HEK293 (cell line): ENCODE measurements at regions not wholly inside any gene's neighbourhood (a gene's known extent, or its start where the extent isn't known, plus 50 kb on each side); places are given as distances from the start of the nearest gene placed in this dataset.

Experiments
- CTCF ChIA-PET: fragments of 350-600 bp; formaldehyde crosslinking; extraction: SDS; loops from one replicate; lab custom pipeline; 2021; ENCODE audit warnings: antibody characterized with exemption; lab: Yijun Ruan, JAX
- POLR2A ChIA-PET: fragments of 300-600 bp; formaldehyde crosslinking; extraction: SDS; loops from one replicate; lab custom pipeline; 2020; ENCODE audit warnings: antibody characterized with exemption, inconsistent platforms; lab: Yijun Ruan, JAX
- H3K27ac ChIP-seq: fragments of 200-500 bp; sonication (Bioruptor generic); 2 replicates; pipeline ENCODE4 v1.5.1; 2014; ENCODE audit warnings: low read depth, low read length, control low read depth, inconsistent platforms; ENCODE audit errors: extremely low read depth
- H3K36me3 ChIP-seq, 2 experiments: fragments of 200-500 bp in 1 of 2; sonication (Bioruptor generic) in 1 of 2; 1 replicate in 1 of 2; 2 replicates in 1 of 2; pipeline ENCODE4 v1.5.1; 2014 to 2017; ENCODE audit warnings: inconsistent platforms in 2 of 2, low read length in 2 of 2; ENCODE audit not compliant: control insufficient read depth in 2 of 2, insufficient read depth in 1 of 2
- H3K4me1 ChIP-seq: fragments of 200-500 bp; sonication (Bioruptor generic); 2 replicates; pipeline ENCODE4 v1.5.1; 2014; ENCODE audit warnings: mild to moderate bottlenecking, low read length, inconsistent platforms; ENCODE audit not compliant: control insufficient read depth, insufficient read depth
- H3K4me3 ChIP-seq: 2 replicates; pipeline ENCODE4 v1.5.1; 2011; ENCODE audit warnings: low read depth, mild to moderate bottlenecking, control low read depth, low read length, moderate library complexity
- H3K9me3 ChIP-seq: fragments of 200-500 bp; sonication (Bioruptor generic); 2 replicates; pipeline ENCODE4 v1.5.1; 2014; ENCODE audit warnings: low read depth, low read length, inconsistent platforms; ENCODE audit not compliant: control insufficient read depth, insufficient read depth
- IKZF3 ChIP-seq: fragments of 450-650 bp; IDR thresholded peaks from 2 replicates; pipeline ENCODE4 v1.5.0; 2018; ENCODE audit warnings: missing biosample characterization, mild to moderate bottlenecking, missing genetic modification characterization, moderate library complexity
- KLF1 ChIP-seq: fragments of 450-650 bp; formaldehyde crosslinking; IDR thresholded peaks from 2 replicates; pipeline ENCODE4 v1.5.1; 2016; ENCODE audit warnings: missing biosample characterization, missing genetic modification characterization
- OSR2 ChIP-seq: fragments of 450-650 bp; formaldehyde crosslinking; IDR thresholded peaks from 2 replicates; pipeline ENCODE4 v1.5.1; 2016; ENCODE audit warnings: missing biosample characterization, missing genetic modification characterization
- OVOL3 ChIP-seq: fragments of 450-650 bp; formaldehyde crosslinking; IDR thresholded peaks from 2 replicates; pipeline ENCODE4 v1.5.1; 2016; ENCODE audit warnings: missing biosample characterization, missing genetic modification characterization
- PBX3 ChIP-seq: sonication (generic); formaldehyde crosslinking; IDR thresholded peaks from 2 replicates; pipeline ENCODE4 v1.8.1; 2022; ENCODE audit warnings: mild to moderate bottlenecking, moderate library complexity, missing genetic modification reagents
- PRDM1 ChIP-seq: fragments of 450-650 bp; formaldehyde crosslinking; IDR thresholded peaks from 2 replicates; pipeline ENCODE4; 2016; ENCODE audit warnings: missing biosample characterization, missing genetic modification characterization
- PRDM6 ChIP-seq: fragments of 450-650 bp; formaldehyde crosslinking; IDR thresholded peaks from 2 replicates; pipeline ENCODE4 v1.5.1; 2017; ENCODE audit warnings: missing biosample characterization, missing genetic modification characterization
- SCRT1 ChIP-seq: fragments of 450-650 bp; formaldehyde crosslinking; IDR thresholded peaks from 2 replicates; pipeline ENCODE4 v1.5.1; 2016; ENCODE audit warnings: missing biosample characterization, missing genetic modification characterization, borderline replicate concordance
- TRIM28 ChIP-seq: IDR thresholded peaks from 2 replicates; pipeline ENCODE4 v1.6.1; 2011; ENCODE audit warnings: low read length, control low read depth, borderline replicate concordance
- ZBTB44 ChIP-seq: fragments of 450-650 bp; IDR thresholded peaks from 2 replicates; pipeline ENCODE4 v1.5.1; 2018; ENCODE audit warnings: missing biosample characterization, mild to moderate bottlenecking, missing genetic modification characterization
- ZNF132 ChIP-seq: fragments of 450-650 bp; formaldehyde crosslinking; IDR thresholded peaks from 2 replicates; pipeline ENCODE4 v1.5.1; 2017; ENCODE audit warnings: missing biosample characterization, missing genetic modification characterization, borderline replicate concordance
- ZNF157 ChIP-seq: fragments of 450-650 bp; formaldehyde crosslinking; IDR thresholded peaks from 2 replicates; pipeline ENCODE4 v1.5.1; 2016; ENCODE audit warnings: missing biosample characterization, missing genetic modification characterization
- ZNF416 ChIP-seq: fragments of 450-650 bp; formaldehyde crosslinking; IDR thresholded peaks from 2 replicates; pipeline ENCODE4 v1.5.1; 2016; ENCODE audit warnings: missing biosample characterization, missing genetic modification characterization
- ZNF544 ChIP-seq: fragments of 450-650 bp; formaldehyde crosslinking; IDR thresholded peaks from 2 replicates; pipeline ENCODE4 v1.5.0; 2017; ENCODE audit warnings: missing biosample characterization, missing genetic modification characterization
- ZNF549 ChIP-seq: fragments of 450-650 bp; IDR thresholded peaks from 2 replicates; pipeline ENCODE4 v1.5.1; 2018; ENCODE audit warnings: missing biosample characterization, missing genetic modification characterization, mild to moderate bottlenecking, inconsistent platforms, moderate library complexity
- ZNF571 ChIP-seq: fragments of 450-650 bp; formaldehyde crosslinking; IDR thresholded peaks from 2 replicates; pipeline ENCODE4 v1.5.0; 2017; ENCODE audit warnings: missing biosample characterization, missing genetic modification characterization
- ZNF664 ChIP-seq: fragments of 450-650 bp; formaldehyde crosslinking; IDR thresholded peaks from 2 replicates; pipeline ENCODE4 v1.5.1; 2016; ENCODE audit warnings: missing biosample characterization, missing genetic modification characterization
- ZNF791 ChIP-seq: fragments of 450-650 bp; formaldehyde crosslinking; IDR thresholded peaks from 2 replicates; pipeline ENCODE4 v1.5.1; 2016; ENCODE audit warnings: missing biosample characterization, missing genetic modification characterization
- ZNF792 ChIP-seq: fragments of 450-650 bp; formaldehyde crosslinking; IDR thresholded peaks from 2 replicates; pipeline ENCODE4 v1.5.1; 2016; ENCODE audit warnings: missing biosample characterization, missing genetic modification characterization
- ZNF830 ChIP-seq: fragments of 450-650 bp; IDR thresholded peaks from 2 replicates; pipeline ENCODE4 v1.5.0; 2018; ENCODE audit warnings: missing biosample characterization, missing genetic modification characterization, low read depth, mild to moderate bottlenecking, moderate library complexity
- TF ChIP-seq, protein P1 (sequence below): fragments of 450-650 bp; formaldehyde crosslinking; IDR thresholded peaks from 2 replicates; pipeline ENCODE4 v1.5.1; 2016; ENCODE audit warnings: missing biosample characterization, missing genetic modification characterization
- TF ChIP-seq, protein P2 (sequence below): fragments of 450-650 bp; formaldehyde crosslinking; IDR thresholded peaks from 2 replicates; pipeline ENCODE4 v1.5.1; 2017; ENCODE audit warnings: missing biosample characterization, missing genetic modification characterization
- TF ChIP-seq, protein P3 (sequence below): fragments of 450-650 bp; formaldehyde crosslinking; IDR thresholded peaks from 2 replicates; pipeline ENCODE4; 2016; ENCODE audit warnings: missing biosample characterization, missing genetic modification characterization

- TF ChIP-seq PBX3 (no peak), ZNF571 (no peak), ZNF544 (tag by site-specific recombination) (no peak), OVOL3 (no peak), ZNF549 (tag by site-specific recombination) (no peak), IKZF3 (tag by site-specific recombination) (no peak)
- TF ChIP-seq, protein P1, sequence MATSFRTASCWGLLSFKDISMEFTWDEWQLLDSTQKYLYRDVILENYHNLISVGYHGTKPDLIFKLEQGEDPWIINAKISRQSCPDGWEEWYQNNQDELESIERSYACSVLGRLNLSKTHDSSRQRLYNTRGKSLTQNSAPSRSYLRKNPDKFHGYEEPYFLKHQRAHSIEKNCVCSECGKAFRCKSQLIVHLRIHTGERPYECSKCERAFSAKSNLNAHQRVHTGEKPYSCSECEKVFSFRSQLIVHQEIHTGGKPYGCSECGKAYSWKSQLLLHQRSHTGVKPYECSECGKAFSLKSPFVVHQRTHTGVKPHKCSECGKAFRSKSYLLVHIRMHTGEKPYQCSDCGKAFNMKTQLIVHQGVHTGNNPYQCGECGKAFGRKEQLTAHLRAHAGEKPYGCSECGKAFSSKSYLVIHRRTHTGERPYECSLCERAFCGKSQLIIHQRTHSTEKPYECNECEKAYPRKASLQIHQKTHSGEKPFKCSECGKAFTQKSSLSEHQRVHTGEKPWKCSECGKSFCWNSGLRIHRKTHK (tag by site-specific recombination), result no peak
- TF ChIP-seq, protein P2, sequence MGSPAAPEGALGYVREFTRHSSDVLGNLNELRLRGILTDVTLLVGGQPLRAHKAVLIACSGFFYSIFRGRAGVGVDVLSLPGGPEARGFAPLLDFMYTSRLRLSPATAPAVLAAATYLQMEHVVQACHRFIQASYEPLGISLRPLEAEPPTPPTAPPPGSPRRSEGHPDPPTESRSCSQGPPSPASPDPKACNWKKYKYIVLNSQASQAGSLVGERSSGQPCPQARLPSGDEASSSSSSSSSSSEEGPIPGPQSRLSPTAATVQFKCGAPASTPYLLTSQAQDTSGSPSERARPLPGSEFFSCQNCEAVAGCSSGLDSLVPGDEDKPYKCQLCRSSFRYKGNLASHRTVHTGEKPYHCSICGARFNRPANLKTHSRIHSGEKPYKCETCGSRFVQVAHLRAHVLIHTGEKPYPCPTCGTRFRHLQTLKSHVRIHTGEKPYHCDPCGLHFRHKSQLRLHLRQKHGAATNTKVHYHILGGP (tag by site-specific recombination), result no peak
Observed at GRCh38 chr1:119302011-119302410, 66.6 kb upstream of the HAO2 start (continued).

GRCh38 chr1:119308130-119308700, 60.4 kb upstream of the HAO2 start:
- Histone ChIP-seq H3K4me1 (no peaks in the 10 kb centered on the region), H3K9me3 (no peaks in the 10 kb centered on the region), H3K4me3 (no peak overlapping the region), H3K36me3 (no peaks in the 10 kb centered on the region), H3K27ac (no peak overlapping the region)
- ChIA-PET POLR2A (no interaction called here), CTCF (interaction anchor here (0.6 to 0.7 kb wide), 2 partner anchors 15 to 17 kb away, joined by 3 read pairs; no protein-coding TSS in a partner anchor)
- TF ChIP-seq TRIM28 (no peak), KLF1 (tag by site-specific recombination) (no peak), ZNF416 (no peak), ZNF791 (tag by site-specific recombination) (no peak)

GRCh38 chr1:119308806-119309205, 59.8 kb upstream of the HAO2 start:
- no peak overlapping the region for H3K27ac ChIP-seq
- TF ChIP-seq ZNF830 (tag by site-specific recombination) (no peak), ZNF664 (tag by site-specific recombination) (no peak), PRDM1 (tag by site-specific recombination) (no peak), ZNF792 (tag by site-specific recombination) (no peak), ZNF132 (tag by site-specific recombination) (no peak), SCRT1 (no peak), PRDM6 (tag by site-specific recombination) (no peak), OSR2 (no peak), ZBTB44 (no peak), ZNF157 (tag by site-specific recombination) (no peak)
- TF ChIP-seq, protein P3, sequence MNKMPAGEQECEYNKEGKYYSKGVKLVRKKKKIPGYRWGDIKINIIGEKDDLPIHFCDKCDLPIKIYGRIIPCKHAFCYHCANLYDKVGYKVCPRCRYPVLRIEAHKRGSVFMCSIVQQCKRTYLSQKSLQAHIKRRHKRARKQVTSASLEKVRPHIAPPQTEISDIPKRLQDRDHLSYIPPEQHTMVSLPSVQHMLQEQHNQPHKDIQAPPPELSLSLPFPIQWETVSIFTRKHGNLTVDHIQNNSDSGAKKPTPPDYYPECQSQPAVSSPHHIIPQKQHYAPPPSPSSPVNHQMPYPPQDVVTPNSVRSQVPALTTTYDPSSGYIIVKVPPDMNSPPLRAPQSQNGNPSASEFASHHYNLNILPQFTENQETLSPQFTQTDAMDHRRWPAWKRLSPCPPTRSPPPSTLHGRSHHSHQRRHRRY (tag by site-specific recombination), result no peak
- ChIA-PET CTCF (no interaction called here), POLR2A (no interaction called here)
- H3K4me3 ChIP-seq, result no peak overlapping the region
- H3K9me3 ChIP-seq, result no peaks in the 10 kb centered on the region
- no peaks in the 10 kb centered on the region for H3K4me1 ChIP-seq
- no peaks in the 10 kb centered on the region for H3K36me3 ChIP-seq
